ENCODE measurements at regions not wholly inside any gene's neighbourhood (a gene's known extent, or its start where the extent isn't known, plus 50 kb on each side); places are given as distances from the start of the nearest gene placed in this dataset.

DNA sequence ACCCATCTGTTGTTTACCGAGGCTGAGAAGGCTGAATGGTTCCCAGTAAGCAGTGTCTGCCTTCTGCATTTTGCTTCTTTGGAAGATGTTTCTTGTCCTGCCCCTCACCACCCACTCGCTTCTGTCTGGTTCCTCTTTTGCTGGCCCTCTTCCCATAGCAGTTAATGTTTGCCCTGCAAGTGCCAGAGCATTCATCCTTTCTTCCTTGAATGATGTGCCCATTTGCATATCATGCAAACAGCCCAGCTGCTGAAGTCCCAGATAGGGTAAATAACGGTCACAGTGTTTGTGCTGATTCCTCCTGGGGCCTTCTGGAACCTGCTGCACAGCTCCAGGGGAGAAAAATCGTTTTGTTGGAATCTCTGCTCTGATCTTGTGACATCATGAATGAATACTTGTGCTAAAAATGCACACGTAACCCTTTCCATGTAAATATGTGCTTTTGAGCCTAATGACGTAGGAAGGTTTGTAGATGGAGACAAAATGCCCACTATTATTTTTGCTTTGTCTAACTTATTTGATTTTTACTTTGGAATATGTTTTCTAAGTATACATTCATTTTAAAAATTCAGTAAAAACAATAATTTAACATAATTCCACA is 381.0 kb downstream of the SOX2 start:
- Histone ChIP-seq H3K4me2 (ENCODE audit: unreplicated experiment) (no peak overlapping the region), H3K4me1 (ENCODE audit: insufficient read depth) (no peaks in the 10 kb centered on the region), H2AFZ (no peak overlapping the region), H3F3A (ENCODE audit: insufficient read depth) (no peaks in the 10 kb centered on the region), H3K9ac (no peak overlapping the region), H3K79me2 (ENCODE audit: insufficient read depth) (no peaks in the 10 kb centered on the region), H3K36me3 (ENCODE audit: low read depth) (no peaks in the 10 kb centered on the region), H3K27ac (no peak overlapping the region), H4K20me1 (ENCODE audit: insufficient read depth) (no peaks in the 10 kb centered on the region), H3K9me3 (ENCODE audit: low read depth) (no peaks in the 10 kb centered on the region), H3K27me3 (replicated peaks; ENCODE audit: insufficient read depth) (no peaks in the 10 kb centered on the region), H3K9me2 (ENCODE audit: insufficient read depth) (no peaks in the 10 kb centered on the region), H3K4me3 (no peak overlapping the region)
- in situ Hi-C loops (cut with MboI), result no loop called here
- no peak for TF ChIP-seq EZH2phosphoT487 (IDR thresholded peaks at IDR 0.05; ENCODE audit: insufficient read depth, low read depth)
- no peak for TF ChIP-seq EZH2 (IDR thresholded peaks at IDR 0.05; ENCODE audit: insufficient read depth, poor library complexity, severe bottlenecking)
- WGBS, 2 experiments (ENCODE audit: low coverage in 1 of 2, low lambda C conversion rate in 2 of 2, missing lambda C conversion rate in 2 of 2), result 6 to 10% methylated on average over 6 of the region's 6 CpGs
- DNase-seq, result no peak

DNA sequence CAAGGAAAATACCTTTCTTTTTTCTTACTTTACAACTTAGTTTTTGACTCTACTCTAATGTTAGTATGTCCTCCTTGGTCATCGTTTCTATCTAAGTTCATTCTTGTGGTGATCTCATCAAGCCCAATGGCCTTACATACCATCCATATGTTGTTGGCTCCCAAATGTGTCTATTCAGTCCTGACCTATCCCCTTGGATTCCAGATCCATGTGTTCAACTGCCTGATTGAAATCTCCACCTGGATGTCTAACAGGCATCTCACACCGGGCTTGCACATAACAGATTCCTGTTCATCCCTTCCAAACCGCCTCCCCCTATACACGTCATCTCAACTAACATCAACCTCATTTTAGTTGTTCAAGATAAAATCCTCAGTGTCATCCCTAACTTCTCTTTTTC is 382.6 kb downstream of the SOX2 start:
- no peak for TF ChIP-seq EZH2 (IDR thresholded peaks at IDR 0.05; ENCODE audit: insufficient read depth, poor library complexity, severe bottlenecking)
- no peak for TF ChIP-seq EZH2phosphoT487 (IDR thresholded peaks at IDR 0.05; ENCODE audit: insufficient read depth, low read depth)

DNA sequence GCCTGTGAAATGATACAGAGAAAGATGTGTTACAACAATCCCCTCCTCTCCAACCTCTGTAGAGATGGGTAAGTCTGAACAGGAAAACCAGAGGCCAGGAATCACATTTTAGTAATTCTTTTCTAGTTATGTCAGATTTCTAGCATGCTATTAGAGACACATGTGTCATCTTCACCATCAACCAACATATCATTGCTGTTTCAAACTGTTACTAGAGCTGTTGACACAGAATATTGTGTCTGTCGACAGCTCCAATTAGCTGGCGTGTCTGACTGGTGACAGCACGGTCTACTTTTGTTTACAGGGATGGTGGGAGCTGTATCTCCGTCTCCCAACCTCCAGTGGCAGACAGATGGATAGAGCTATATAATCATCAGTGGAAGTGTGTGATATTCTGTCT is 393.2 kb downstream of the SOX2 start:
- H3K4me3 ChIP-seq, result no peak overlapping the region
- no peak for DNase-seq
- no peak overlapping the region for H3K4me2 ChIP-seq (ENCODE audit: unreplicated experiment)
- in situ Hi-C loops (cut with MboI), result no loop called here
- H3K27me3 ChIP-seq (replicated peaks; ENCODE audit: insufficient read depth), result no peaks in the 10 kb centered on the region
- H3K9ac ChIP-seq, result no peak overlapping the region
- no peak overlapping the region for H3K27ac ChIP-seq
- no peak overlapping the region for H2AFZ ChIP-seq
- H3K4me1 ChIP-seq (ENCODE audit: insufficient read depth), result no peaks in the 10 kb centered on the region
- no peaks in the 10 kb centered on the region for H3K36me3 ChIP-seq (ENCODE audit: low read depth)
- no peaks in the 10 kb centered on the region for H3K79me2 ChIP-seq (ENCODE audit: insufficient read depth)
- TF ChIP-seq EZH2phosphoT487 (IDR thresholded peaks at IDR 0.05; ENCODE audit: insufficient read depth, low read depth), result no peak
- no peaks in the 10 kb centered on the region for H3K9me2 ChIP-seq (ENCODE audit: insufficient read depth)
- H3F3A ChIP-seq (ENCODE audit: insufficient read depth), result no peaks in the 10 kb centered on the region
- WGBS, 2 experiments (ENCODE audit: low coverage in 1 of 2, low lambda C conversion rate in 2 of 2, missing lambda C conversion rate in 2 of 2), result 1 to 3% methylated on average over 4 of the region's 4 CpGs
- no peaks in the 10 kb centered on the region for H4K20me1 ChIP-seq (ENCODE audit: insufficient read depth)
- no peaks in the 10 kb centered on the region for H3K9me3 ChIP-seq (ENCODE audit: low read depth)

More for the DNA sequence above, 382.6 kb downstream of the SOX2 start:
- no peak overlapping the region for H3K4me3 ChIP-seq
- no peak for DNase-seq
- H3K79me2 ChIP-seq (ENCODE audit: insufficient read depth), result no peaks in the 10 kb centered on the region
- H3K4me2 ChIP-seq (ENCODE audit: unreplicated experiment), result no peak overlapping the region
- no peaks in the 10 kb centered on the region for H3K27me3 ChIP-seq (replicated peaks; ENCODE audit: insufficient read depth)
- in situ Hi-C loops (cut with MboI), result no loop called here
- no peaks in the 10 kb centered on the region for H3F3A ChIP-seq (ENCODE audit: insufficient read depth)
- no peaks in the 10 kb centered on the region for H3K36me3 ChIP-seq (ENCODE audit: low read depth)
- H4K20me1 ChIP-seq (ENCODE audit: insufficient read depth), result no peaks in the 10 kb centered on the region
- WGBS, 2 experiments (ENCODE audit: low coverage in 1 of 2, low lambda C conversion rate in 2 of 2, missing lambda C conversion rate in 2 of 2), result 10 to 15% methylated on average over 4 of the region's 4 CpGs
- H2AFZ ChIP-seq, result no peak overlapping the region
- H3K9me3 ChIP-seq (ENCODE audit: low read depth), result no peaks in the 10 kb centered on the region
- no peak overlapping the region for H3K9ac ChIP-seq
- no peak overlapping the region for H3K27ac ChIP-seq
- no peaks in the 10 kb centered on the region for H3K4me1 ChIP-seq (ENCODE audit: insufficient read depth)
- H3K9me2 ChIP-seq (ENCODE audit: insufficient read depth), result no peaks in the 10 kb centered on the region

DNA sequence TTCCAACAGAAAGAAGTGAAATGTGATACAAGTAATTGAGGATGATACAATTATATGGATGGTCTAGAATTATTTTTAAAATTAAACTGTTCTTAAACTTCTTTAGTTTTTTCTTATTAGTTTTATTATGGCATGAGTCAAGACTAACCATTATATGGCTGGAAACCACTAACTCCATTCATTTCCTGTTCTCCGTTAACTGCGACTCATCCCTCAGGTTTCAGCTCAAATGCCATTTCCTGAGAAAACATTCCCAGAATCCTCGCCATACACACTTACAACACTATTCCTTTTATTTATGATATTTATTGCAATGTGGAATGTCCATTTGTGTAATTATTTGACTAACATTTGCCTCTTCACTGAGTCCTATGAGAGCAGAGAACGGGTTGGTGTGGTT is 394.1 kb downstream of the SOX2 start:
- no peak overlapping the region for H3K9ac ChIP-seq
- H3K9me2 ChIP-seq (ENCODE audit: insufficient read depth), result no peaks in the 10 kb centered on the region
- no peak for DNase-seq
- TF ChIP-seq EZH2 (IDR thresholded peaks at IDR 0.05; ENCODE audit: insufficient read depth, poor library complexity, severe bottlenecking), result no peak
- no peak for TF ChIP-seq EZH2phosphoT487 (IDR thresholded peaks at IDR 0.05; ENCODE audit: insufficient read depth, low read depth)
- no peaks in the 10 kb centered on the region for H3K4me1 ChIP-seq (ENCODE audit: insufficient read depth)
- H3K9me3 ChIP-seq (ENCODE audit: low read depth), result no peaks in the 10 kb centered on the region
- H3K27me3 ChIP-seq (replicated peaks; ENCODE audit: insufficient read depth), result no peaks in the 10 kb centered on the region
- no peak overlapping the region for H3K27ac ChIP-seq
- no peak overlapping the region for H2AFZ ChIP-seq
- no peak overlapping the region for H3K4me2 ChIP-seq (ENCODE audit: unreplicated experiment)
- H3K36me3 ChIP-seq (ENCODE audit: low read depth), result no peaks in the 10 kb centered on the region
- H4K20me1 ChIP-seq (ENCODE audit: insufficient read depth), result no peaks in the 10 kb centered on the region
- no peak overlapping the region for H3K4me3 ChIP-seq
- no peaks in the 10 kb centered on the region for H3F3A ChIP-seq (ENCODE audit: insufficient read depth)
- in situ Hi-C loops (cut with MboI), result no loop called here
- H3K79me2 ChIP-seq (ENCODE audit: insufficient read depth), result no peaks in the 10 kb centered on the region
- 27 to 32% methylated on average over 4 of the region's 4 CpGs for WGBS, 2 experiments (ENCODE audit: low coverage in 1 of 2, low lambda C conversion rate in 2 of 2, missing lambda C conversion rate in 2 of 2)

DNA sequence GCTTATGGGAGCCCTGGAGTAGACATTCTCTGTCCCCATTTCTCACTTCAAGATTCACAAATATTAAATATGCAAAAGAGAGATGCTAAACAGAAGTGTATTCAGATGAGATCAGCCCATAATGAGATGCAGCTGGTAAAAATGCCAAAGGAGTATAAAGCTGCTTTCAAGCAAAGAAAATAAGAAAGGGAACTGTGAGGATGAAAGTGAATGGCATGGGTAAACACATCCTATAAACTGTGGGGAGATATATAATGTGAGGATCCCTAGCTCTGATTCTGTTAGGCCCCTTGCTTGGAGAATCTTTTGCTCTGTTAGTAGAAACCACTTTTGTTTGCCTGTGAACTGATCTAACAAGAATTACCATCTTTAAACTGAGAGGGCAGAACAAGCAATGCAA is 396.6 kb downstream of the SOX2 start:
- Histone ChIP-seq H3K27me3 (replicated peaks; ENCODE audit: insufficient read depth) (no peaks in the 10 kb centered on the region), H3K9me3 (ENCODE audit: low read depth) (no peaks in the 10 kb centered on the region), H3K4me1 (ENCODE audit: insufficient read depth) (no peaks in the 10 kb centered on the region), H3K9ac (no peak overlapping the region), H2AFZ (no peak overlapping the region), H3K4me2 (ENCODE audit: unreplicated experiment) (no peak overlapping the region), H4K20me1 (ENCODE audit: insufficient read depth) (no peaks in the 10 kb centered on the region), H3K79me2 (ENCODE audit: insufficient read depth) (no peaks in the 10 kb centered on the region), H3K36me3 (ENCODE audit: low read depth) (no peaks in the 10 kb centered on the region), H3K4me3 (no peak overlapping the region), H3K27ac (no peak overlapping the region), H3K9me2 (ENCODE audit: insufficient read depth) (no peaks in the 10 kb centered on the region), H3F3A (ENCODE audit: insufficient read depth) (no peaks in the 10 kb centered on the region)
- in situ Hi-C loops (cut with MboI), result no loop called here
- TF ChIP-seq EZH2phosphoT487 (IDR thresholded peaks at IDR 0.05; ENCODE audit: insufficient read depth, low read depth) (no peak), EZH2 (IDR thresholded peaks at IDR 0.05; ENCODE audit: insufficient read depth, poor library complexity, severe bottlenecking) (no peak)
- no peak for DNase-seq

Data from GM23248 (cell line).